ENCODE measurements at regions not wholly inside any gene's neighbourhood (a gene's known extent, or its start where the extent isn't known, plus 50 kb on each side); places are given as distances from the start of the nearest gene placed in this dataset.

- peaks cover 9% of the 10 kb centered on the region for H3K27me3 Mint-ChIP-seq
- no peaks in the 10 kb centered on the region for H3K9me3 Mint-ChIP-seq
- no peak overlapping the region for H3K27ac Mint-ChIP-seq
- DNase-seq (no peak), ATAC-seq (ENCODE audit: low read depth) (no peak)
- H3K36me3 Mint-ChIP-seq (ENCODE audit: low read depth), result no peaks in the 10 kb centered on the region
- CTCF ChIA-PET, result no interaction called here
- no peaks in the 10 kb centered on the region for H3K4me1 Mint-ChIP-seq
- POLR2A ChIA-PET, result no interaction called here
- TF ChIP-seq, protein P1, sequence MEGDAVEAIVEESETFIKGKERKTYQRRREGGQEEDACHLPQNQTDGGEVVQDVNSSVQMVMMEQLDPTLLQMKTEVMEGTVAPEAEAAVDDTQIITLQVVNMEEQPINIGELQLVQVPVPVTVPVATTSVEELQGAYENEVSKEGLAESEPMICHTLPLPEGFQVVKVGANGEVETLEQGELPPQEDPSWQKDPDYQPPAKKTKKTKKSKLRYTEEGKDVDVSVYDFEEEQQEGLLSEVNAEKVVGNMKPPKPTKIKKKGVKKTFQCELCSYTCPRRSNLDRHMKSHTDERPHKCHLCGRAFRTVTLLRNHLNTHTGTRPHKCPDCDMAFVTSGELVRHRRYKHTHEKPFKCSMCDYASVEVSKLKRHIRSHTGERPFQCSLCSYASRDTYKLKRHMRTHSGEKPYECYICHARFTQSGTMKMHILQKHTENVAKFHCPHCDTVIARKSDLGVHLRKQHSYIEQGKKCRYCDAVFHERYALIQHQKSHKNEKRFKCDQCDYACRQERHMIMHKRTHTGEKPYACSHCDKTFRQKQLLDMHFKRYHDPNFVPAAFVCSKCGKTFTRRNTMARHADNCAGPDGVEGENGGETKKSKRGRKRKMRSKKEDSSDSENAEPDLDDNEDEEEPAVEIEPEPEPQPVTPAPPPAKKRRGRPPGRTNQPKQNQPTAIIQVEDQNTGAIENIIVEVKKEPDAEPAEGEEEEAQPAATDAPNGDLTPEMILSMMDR (IDR thresholded peaks at IDR 0.05), result peak; percentile 57
- intact Hi-C loops (cut with micrococcal nuclease), result loop anchor here (1.0 to 10.0 kb wide), 3 partner anchors 730 to 1778 kb away; no protein-coding TSS in a partner anchor
- no peak overlapping the region for H3K4me3 Mint-ChIP-seq
Measured at GRCh38 chr2:175366815-175367214, 185.3 kb upstream of the ATP5MC3 start.

GRCh38 chr2:175363699-175364098, 182.2 kb upstream of the ATP5MC3 start:
- Mint-ChIP-seq H3K27me3 (peaks cover 9% of the 10 kb centered on the region), H3K4me1 (no peaks in the 10 kb centered on the region), H3K4me3 (no peak overlapping the region), H3K36me3 (ENCODE audit: low read depth) (no peaks in the 10 kb centered on the region), H3K27ac (no peak overlapping the region), H3K9me3 (no peaks in the 10 kb centered on the region)
- TF ChIP-seq, protein P1 (IDR thresholded peaks at IDR 0.05), result no peak
- CTCF ChIA-PET, result interaction anchor here (1.2 kb wide), 1 partner anchor 1091 kb away, joined by 3 read pairs; no protein-coding TSS in a partner anchor
- POLR2A ChIA-PET, result no interaction called here
- intact Hi-C loops (cut with micrococcal nuclease), result loop anchor here (10.0 kb wide), 1 partner anchor 1781 kb away; no protein-coding TSS in a partner anchor
- no peak for DNase-seq
- ATAC-seq (ENCODE audit: low read depth), result no peak

DNA sequence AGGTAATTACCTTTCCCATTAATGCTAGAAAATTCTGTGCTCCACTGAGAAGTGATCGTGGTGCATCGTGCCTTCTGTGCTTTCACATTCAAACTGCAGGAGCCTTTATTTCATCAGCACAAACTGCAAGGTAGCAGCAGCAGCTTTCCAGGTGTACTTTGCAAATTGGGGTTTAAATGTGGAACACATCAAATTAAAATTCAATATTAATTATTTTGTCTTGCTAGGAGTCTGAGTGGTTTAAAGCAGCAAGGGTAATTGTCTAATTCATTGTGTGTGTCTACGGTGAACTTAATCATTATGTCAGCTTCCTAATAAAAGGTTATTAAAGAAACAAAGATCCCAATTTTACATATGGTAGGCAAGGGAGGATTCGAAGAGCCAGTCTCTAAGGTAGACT, 180.8 kb upstream of the ATP5MC3 start:
- H3K4me1 Mint-ChIP-seq, result no peaks in the 10 kb centered on the region
- no peak overlapping the region for H3K4me3 Mint-ChIP-seq
- TF ChIP-seq, protein P1 (IDR thresholded peaks at IDR 0.05), result no peak
- intact Hi-C loops (cut with micrococcal nuclease), result loop anchor here (10.0 kb wide), 1 partner anchor 1782 kb away; no protein-coding TSS in a partner anchor
- ATAC-seq (ENCODE audit: low read depth) (no peak), DNase-seq (no peak)
- H3K36me3 Mint-ChIP-seq (ENCODE audit: low read depth), result no peaks in the 10 kb centered on the region
- CTCF ChIA-PET, result no interaction called here
- POLR2A ChIA-PET, result no interaction called here
- no peaks in the 10 kb centered on the region for H3K9me3 Mint-ChIP-seq
- no peak overlapping the region for H3K27ac Mint-ChIP-seq
- H3K27me3 Mint-ChIP-seq, result peaks cover 9% of the 10 kb centered on the region

DNA sequence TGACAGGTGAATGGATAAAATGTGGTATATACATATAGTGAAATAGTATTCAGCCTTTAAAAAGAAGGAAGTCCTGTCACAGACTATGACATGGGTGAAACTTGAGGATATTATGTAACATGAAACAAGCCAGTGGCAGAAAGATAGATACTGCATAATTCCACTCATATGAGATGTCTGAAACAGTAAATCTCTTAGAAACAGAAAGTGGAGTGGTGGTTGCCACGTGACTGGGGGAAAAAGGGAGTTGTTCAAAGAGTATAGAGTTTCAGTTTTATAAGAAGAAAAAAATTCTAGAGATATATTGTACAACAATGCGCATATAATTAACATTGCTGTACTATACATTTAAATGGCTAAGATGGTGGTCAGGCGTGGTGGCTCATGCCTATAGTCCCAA, 178.2 kb upstream of the ATP5MC3 start:
- H3K4me3 Mint-ChIP-seq, result no peak overlapping the region
- DNase-seq, result no peak
- no peaks in the 10 kb centered on the region for H3K9me3 Mint-ChIP-seq
- ATAC-seq (ENCODE audit: low read depth), result no peak
- H3K36me3 Mint-ChIP-seq (ENCODE audit: low read depth), result no peaks in the 10 kb centered on the region
- H3K27me3 Mint-ChIP-seq, result peaks cover 5% of the 10 kb centered on the region
- ChIA-PET CTCF (no interaction called here), POLR2A (no interaction called here)
- TF ChIP-seq, protein P1 (IDR thresholded peaks at IDR 0.05), result no peak
- no peak overlapping the region for H3K27ac Mint-ChIP-seq
- intact Hi-C loops (cut with micrococcal nuclease), result loop anchor here (10.0 kb wide), 1 partner anchor 1785 kb away; no protein-coding TSS in a partner anchor
- H3K4me1 Mint-ChIP-seq, result no peaks in the 10 kb centered on the region

DNA sequence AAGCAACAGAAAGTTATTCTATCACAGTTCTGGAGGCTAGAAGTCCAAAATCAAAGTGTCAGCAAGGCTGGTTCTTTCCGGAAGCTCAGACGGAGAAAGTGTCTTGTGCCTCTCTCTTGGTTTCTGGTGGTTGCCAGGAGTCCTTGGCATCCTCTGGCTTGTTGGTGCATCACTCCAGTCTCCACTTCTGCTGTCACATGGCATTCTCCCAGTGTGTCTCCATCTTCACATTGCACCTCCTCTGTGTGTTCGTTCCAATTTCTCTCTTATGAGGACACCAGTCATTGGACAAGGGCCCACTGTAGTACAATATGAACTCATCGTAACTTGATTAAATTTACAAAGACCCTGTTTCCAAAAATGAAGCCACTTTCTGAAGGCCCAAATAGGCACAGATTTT, 175.4 kb upstream of the ATP5MC3 start:
- CTCF ChIA-PET, result no interaction called here
- Mint-ChIP-seq H3K4me1 (no peaks in the 10 kb centered on the region), H3K9me3 (no peaks in the 10 kb centered on the region), H3K27ac (no peak overlapping the region), H3K27me3 (peaks cover 9% of the 10 kb centered on the region), H3K4me3 (no peak overlapping the region), H3K36me3 (ENCODE audit: low read depth) (no peaks in the 10 kb centered on the region)
- TF ChIP-seq, protein P1 (IDR thresholded peaks at IDR 0.05), result no peak
- intact Hi-C loops (cut with micrococcal nuclease), result no loop called here
- DNase-seq (no peak), ATAC-seq (ENCODE audit: low read depth) (no peak)
- POLR2A ChIA-PET, result no interaction called here

All from activated B cell treated with CpG ODN at 0.5 μM for 24 hours (primary cell).